ENCODE measurements at regions not wholly inside any gene's neighbourhood (a gene's known extent, or its start where the extent isn't known, plus 50 kb on each side); places are given as distances from the start of the nearest gene placed in this dataset.

DNA sequence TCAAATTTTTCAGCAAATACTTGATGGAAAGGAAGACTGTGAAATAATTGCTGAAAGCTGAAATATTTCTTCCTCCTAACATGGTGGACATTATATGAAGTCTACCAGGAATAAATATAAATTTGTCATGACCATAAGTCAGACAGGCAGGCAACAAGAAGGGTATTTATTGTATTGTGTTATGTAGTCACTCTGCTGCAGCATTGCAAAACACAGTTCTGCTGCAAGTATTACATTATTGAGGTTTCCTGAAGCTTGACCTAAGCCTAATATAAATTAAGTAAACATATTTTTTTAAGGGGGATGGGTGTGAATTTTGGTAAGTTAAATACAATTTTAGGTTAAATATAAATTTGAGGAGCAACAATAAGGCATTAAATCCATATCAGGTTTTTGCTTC lies 60.2 kb upstream of the MAOA start:
- no peak for DNase-seq
- intact Hi-C loops (cut with DNase I; ENCODE audit: low total_unique reads) = no loop called here
- no peaks in the 10 kb centered on the region for H3K9me3 ChIP-seq
- no peak overlapping the region for H3K4me3 ChIP-seq
- TF ChIP-seq, protein P1, sequence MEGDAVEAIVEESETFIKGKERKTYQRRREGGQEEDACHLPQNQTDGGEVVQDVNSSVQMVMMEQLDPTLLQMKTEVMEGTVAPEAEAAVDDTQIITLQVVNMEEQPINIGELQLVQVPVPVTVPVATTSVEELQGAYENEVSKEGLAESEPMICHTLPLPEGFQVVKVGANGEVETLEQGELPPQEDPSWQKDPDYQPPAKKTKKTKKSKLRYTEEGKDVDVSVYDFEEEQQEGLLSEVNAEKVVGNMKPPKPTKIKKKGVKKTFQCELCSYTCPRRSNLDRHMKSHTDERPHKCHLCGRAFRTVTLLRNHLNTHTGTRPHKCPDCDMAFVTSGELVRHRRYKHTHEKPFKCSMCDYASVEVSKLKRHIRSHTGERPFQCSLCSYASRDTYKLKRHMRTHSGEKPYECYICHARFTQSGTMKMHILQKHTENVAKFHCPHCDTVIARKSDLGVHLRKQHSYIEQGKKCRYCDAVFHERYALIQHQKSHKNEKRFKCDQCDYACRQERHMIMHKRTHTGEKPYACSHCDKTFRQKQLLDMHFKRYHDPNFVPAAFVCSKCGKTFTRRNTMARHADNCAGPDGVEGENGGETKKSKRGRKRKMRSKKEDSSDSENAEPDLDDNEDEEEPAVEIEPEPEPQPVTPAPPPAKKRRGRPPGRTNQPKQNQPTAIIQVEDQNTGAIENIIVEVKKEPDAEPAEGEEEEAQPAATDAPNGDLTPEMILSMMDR (IDR thresholded peaks at IDR 0.05) = no peak
- no peaks in the 10 kb centered on the region for H3K36me3 ChIP-seq
- H3K27ac ChIP-seq = no peak overlapping the region
- no peaks in the 10 kb centered on the region for H3K27me3 ChIP-seq
- H3K4me1 ChIP-seq = peaks cover 0 to 7% (median under 1%) of the 10 kb centered on the region in 4 donors

GRCh38 chrX:43604753-43605152 lies 51.3 kb upstream of the MAOA start:
- DNase-seq = no peak
- Histone ChIP-seq H3K4me1 (no peaks in the 10 kb centered on the region), H3K27me3 (no peaks in the 10 kb centered on the region), H3K36me3 (no peaks in the 10 kb centered on the region), H3K4me3 (no peak overlapping the region), H3K9me3 (no peaks in the 10 kb centered on the region), H3K27ac (no peak overlapping the region)
- TF ChIP-seq, protein P1 (IDR thresholded peaks at IDR 0.05) = no peak
- intact Hi-C loops (cut with DNase I; ENCODE audit: low total_unique reads) = no loop called here

GRCh38 chrX:43605351-43605750 lies 50.7 kb upstream of the MAOA start:
- no peaks in the 10 kb centered on the region for H3K36me3 ChIP-seq
- no peak overlapping the region for H3K27ac ChIP-seq
- no peak for DNase-seq
- no peaks in the 10 kb centered on the region for H3K9me3 ChIP-seq
- H3K4me1 ChIP-seq = no peaks in the 10 kb centered on the region
- TF ChIP-seq, protein P1 (IDR thresholded peaks at IDR 0.05) = no peak
- H3K27me3 ChIP-seq = no peaks in the 10 kb centered on the region
- no peak overlapping the region for H3K4me3 ChIP-seq
- intact Hi-C loops (cut with DNase I; ENCODE audit: low total_unique reads) = no loop called here
